Smooth muscle cell (in vitro differentiated cells): ENCODE measurements at regions not wholly inside any gene's neighbourhood (a gene's known extent, or its start where the extent isn't known, plus 50 kb on each side); places are given as distances from the start of the nearest gene placed in this dataset.

Experiments used
- DNase-seq: peaks from one replicate; lab custom pipeline; 2025; ENCODE audit not compliant: unreplicated experiment; lab: John Stamatoyannopoulos, UW
- H2AFZ ChIP-seq: fragments of 200-600 bp; sonication (generic); 2 replicates; pipeline ENCODE4 v1.6.0; 2016; ENCODE audit warnings: antibody characterized with exemption, low read depth, mild to moderate bottlenecking
- H3F3A ChIP-seq: fragments of 200-600 bp; sonication (generic); 2 replicates; pipeline ENCODE4 v1.6.0; 2017; ENCODE audit warnings: antibody characterized with exemption, low read depth
- H3K27ac ChIP-seq: fragments of 200-600 bp; sonication (generic); 2 replicates; pipeline ENCODE4 v1.5.1; 2016; ENCODE audit warnings: low read depth, mild to moderate bottlenecking
- H3K27me3 ChIP-seq: fragments of 200-600 bp; sonication (generic); 2 replicates; pipeline ENCODE4 v1.6.1; 2016; ENCODE audit warnings: low read depth, mild to moderate bottlenecking
- H3K36me3 ChIP-seq: fragments of 200-600 bp; sonication (generic); 2 replicates; pipeline ENCODE4 v1.5.1; 2016; ENCODE audit warnings: low read depth
- H3K4me1 ChIP-seq: fragments of 200-600 bp; sonication (generic); 2 replicates; pipeline ENCODE4 v1.5.1; 2016; ENCODE audit warnings: low read depth
- H3K4me2 ChIP-seq: fragments of 200-600 bp; sonication (generic); 2 replicates; pipeline ENCODE4 v1.6.0; 2016; ENCODE audit warnings: mild to moderate bottlenecking
- H3K4me3 ChIP-seq: fragments of 200-600 bp; sonication (generic); 2 replicates; pipeline ENCODE4 v1.5.1; 2016; ENCODE audit warnings: mild to moderate bottlenecking
- H3K79me2 ChIP-seq: fragments of 200-600 bp; sonication (generic); 2 replicates; pipeline ENCODE4 v1.6.0; 2016; ENCODE audit warnings: low read depth, mild to moderate bottlenecking
- H3K9ac ChIP-seq: fragments of 200-600 bp; sonication (generic); 2 replicates; pipeline ENCODE4 v1.6.0; 2016; ENCODE audit warnings: low read depth
- H3K9me3 ChIP-seq: fragments of 200-600 bp; sonication (generic); replicated peaks from 2 replicates; pipeline ENCODE4 v1.5.1; 2016; ENCODE audit warnings: low read depth
- H4K20me1 ChIP-seq: fragments of 200-600 bp; sonication (generic); 2 replicates; pipeline ENCODE4 v1.6.0; 2016; ENCODE audit warnings: low read depth
- WGBS: methylation state at CpG from one replicate; pipeline ENCODE4 v1.1.7; 2016; ENCODE audit warnings: low lambda C conversion rate; 5-methylcytosine and 5-hydroxymethylcytosine counted together
- TF ChIP-seq, protein P1 (sequence below): fragments of 200-600 bp; sonication (generic); IDR thresholded peaks from 2 replicates; pipeline ENCODE4 v1.5.1; 2017; ENCODE audit warnings: borderline replicate concordance, mild to moderate bottlenecking, antibody characterized with exemption; ENCODE audit not compliant: insufficient read depth, poor library complexity, severe bottlenecking

DNA sequence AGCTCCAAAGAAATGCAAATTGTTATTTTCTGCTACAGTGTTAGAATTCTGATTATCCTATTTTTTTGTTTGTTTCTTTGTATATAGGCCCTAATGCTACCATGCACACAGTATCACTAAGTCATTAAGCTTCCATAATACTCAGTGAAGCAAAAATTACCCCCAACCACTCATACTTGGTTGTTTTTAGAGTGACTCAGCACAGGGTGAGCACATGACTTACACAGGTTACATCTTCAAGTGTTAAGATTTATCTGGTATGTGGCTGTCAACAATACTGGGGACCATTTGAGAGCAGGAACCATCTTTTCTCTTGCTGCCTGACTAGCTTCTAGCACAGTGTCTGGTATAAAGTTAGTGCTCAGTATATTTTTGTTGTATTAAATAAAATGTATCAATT is 255.8 kb upstream of the SLC24A2 start:
- Histone ChIP-seq H2AFZ (no peak overlapping the region), H3K9me3 (no peaks in the 10 kb centered on the region)

DNA sequence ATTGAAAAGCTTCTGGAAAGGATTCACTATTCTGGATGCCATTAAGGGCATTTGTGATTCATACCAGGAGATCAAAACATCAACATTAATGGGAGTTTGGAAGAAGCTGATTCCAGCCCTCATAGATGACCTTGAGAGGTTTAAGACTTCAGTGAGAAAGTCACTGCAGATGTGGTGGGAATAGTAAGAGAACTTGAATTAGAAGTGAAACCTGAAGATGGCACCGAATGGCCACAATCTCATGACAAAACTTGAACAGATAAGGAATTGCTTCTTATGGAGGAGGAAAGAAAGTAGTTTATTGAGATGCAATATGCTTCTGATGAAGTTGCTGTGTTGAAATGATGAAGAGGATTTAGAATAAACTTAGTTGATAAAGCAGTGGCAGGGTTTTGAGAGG is 254.6 kb upstream of the SLC24A2 start:
- no peaks in the 10 kb centered on the region for H3K4me1 ChIP-seq
- WGBS, result 81% methylated on average over 1 of the region's 1 CpG

More for the DNA sequence above, 255.8 kb upstream of the SLC24A2 start:
- Histone ChIP-seq H3K9ac (no peak overlapping the region), H3K27ac (no peak overlapping the region), H3F3A (no peaks in the 10 kb centered on the region), H4K20me1 (no peaks in the 10 kb centered on the region), H3K27me3 (no peaks in the 10 kb centered on the region), H3K4me3 (no peak overlapping the region), H3K4me1 (no peaks in the 10 kb centered on the region), H3K36me3 (no peaks in the 10 kb centered on the region), H3K79me2 (no peaks in the 10 kb centered on the region), H3K4me2 (no peak overlapping the region)
- DNase-seq, result no peak
- TF ChIP-seq, protein P1, sequence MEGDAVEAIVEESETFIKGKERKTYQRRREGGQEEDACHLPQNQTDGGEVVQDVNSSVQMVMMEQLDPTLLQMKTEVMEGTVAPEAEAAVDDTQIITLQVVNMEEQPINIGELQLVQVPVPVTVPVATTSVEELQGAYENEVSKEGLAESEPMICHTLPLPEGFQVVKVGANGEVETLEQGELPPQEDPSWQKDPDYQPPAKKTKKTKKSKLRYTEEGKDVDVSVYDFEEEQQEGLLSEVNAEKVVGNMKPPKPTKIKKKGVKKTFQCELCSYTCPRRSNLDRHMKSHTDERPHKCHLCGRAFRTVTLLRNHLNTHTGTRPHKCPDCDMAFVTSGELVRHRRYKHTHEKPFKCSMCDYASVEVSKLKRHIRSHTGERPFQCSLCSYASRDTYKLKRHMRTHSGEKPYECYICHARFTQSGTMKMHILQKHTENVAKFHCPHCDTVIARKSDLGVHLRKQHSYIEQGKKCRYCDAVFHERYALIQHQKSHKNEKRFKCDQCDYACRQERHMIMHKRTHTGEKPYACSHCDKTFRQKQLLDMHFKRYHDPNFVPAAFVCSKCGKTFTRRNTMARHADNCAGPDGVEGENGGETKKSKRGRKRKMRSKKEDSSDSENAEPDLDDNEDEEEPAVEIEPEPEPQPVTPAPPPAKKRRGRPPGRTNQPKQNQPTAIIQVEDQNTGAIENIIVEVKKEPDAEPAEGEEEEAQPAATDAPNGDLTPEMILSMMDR, result no peak

DNA sequence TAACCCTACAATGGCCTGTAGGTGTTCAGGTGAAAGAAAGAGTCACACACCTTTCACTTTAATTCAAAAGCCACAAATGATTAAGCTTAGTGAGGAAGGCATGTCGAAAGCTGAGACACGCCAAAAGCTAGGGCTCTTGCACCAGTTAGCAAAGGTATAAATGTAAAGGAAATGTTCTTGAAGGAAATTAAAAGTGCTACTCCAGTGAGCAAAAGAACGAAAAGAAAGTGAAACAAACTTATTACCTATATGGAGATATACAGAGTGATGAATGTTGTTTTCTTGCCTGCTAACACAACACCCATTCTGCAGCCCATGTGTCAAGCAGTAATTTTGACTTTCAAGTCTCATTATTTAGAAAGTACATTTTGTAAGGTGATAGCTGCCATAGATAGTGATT is 254.2 kb upstream of the SLC24A2 start:
- WGBS, result 95% methylated on average over 3 of the region's 3 CpGs

More for the DNA sequence above, 254.6 kb upstream of the SLC24A2 start:
- TF ChIP-seq, protein P1, result no peak
- Histone ChIP-seq H3K9me3 (no peaks in the 10 kb centered on the region), H3K36me3 (no peaks in the 10 kb centered on the region), H3K27me3 (no peaks in the 10 kb centered on the region), H4K20me1 (no peaks in the 10 kb centered on the region), H3K4me3 (no peak overlapping the region), H2AFZ (no peak overlapping the region), H3F3A (no peaks in the 10 kb centered on the region), H3K4me2 (no peak overlapping the region), H3K9ac (no peak overlapping the region), H3K79me2 (no peaks in the 10 kb centered on the region), H3K27ac (no peak overlapping the region)
- no peak for DNase-seq

DNA sequence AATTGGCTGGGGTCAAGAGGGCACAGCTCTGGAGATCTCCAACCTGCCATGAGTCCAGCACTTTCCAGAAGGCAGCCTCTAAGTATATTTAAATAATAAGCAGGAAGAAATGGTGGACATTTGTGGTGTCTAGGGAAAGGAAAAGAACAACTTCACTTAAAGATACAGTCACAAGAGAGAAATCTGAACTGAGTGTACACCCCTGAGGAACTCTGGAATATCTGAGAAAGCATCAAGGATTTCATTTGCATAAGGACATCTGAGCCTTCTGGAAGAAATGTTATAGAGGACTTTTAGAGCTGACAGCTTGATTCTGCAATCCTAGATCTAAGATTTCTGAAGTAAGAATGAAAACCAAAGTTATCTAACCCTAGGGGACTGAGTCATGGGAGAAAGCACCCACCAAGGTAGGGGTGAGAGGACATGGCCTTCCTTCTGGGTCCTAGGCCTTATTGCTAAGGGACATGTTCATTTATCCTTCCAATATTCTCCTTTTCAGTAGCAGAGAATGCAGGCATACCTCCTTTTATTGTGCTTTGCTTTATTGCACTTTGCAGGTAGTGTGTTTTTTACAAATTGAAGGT is 253.4 kb upstream of the SLC24A2 start:
- Histone ChIP-seq H2AFZ (no peak overlapping the region), H3K9me3 (no peaks in the 10 kb centered on the region), H4K20me1 (no peaks in the 10 kb centered on the region), H3K9ac (no peak overlapping the region), H3K79me2 (no peaks in the 10 kb centered on the region), H3K27ac (no peak overlapping the region), H3K4me3 (no peak overlapping the region), H3K4me1 (no peaks in the 10 kb centered on the region), H3K4me2 (no peak overlapping the region), H3K36me3 (no peaks in the 10 kb centered on the region), H3F3A (no peaks in the 10 kb centered on the region), H3K27me3 (no peaks in the 10 kb centered on the region)
- TF ChIP-seq, protein P1, result no peak
- DNase-seq, result no peak

More for the DNA sequence above, 254.2 kb upstream of the SLC24A2 start:
- H3K4me3 ChIP-seq, result no peak overlapping the region
- no peaks in the 10 kb centered on the region for H3K27me3 ChIP-seq
- no peak overlapping the region for H3K9ac ChIP-seq
- TF ChIP-seq, protein P1, result no peak
- H3K4me2 ChIP-seq, result no peak overlapping the region
- H3K4me1 ChIP-seq, result no peaks in the 10 kb centered on the region
- DNase-seq, result no peak
- no peak overlapping the region for H3K27ac ChIP-seq
- no peaks in the 10 kb centered on the region for H3K36me3 ChIP-seq
- no peaks in the 10 kb centered on the region for H4K20me1 ChIP-seq
- H3F3A ChIP-seq, result no peaks in the 10 kb centered on the region
- no peak overlapping the region for H2AFZ ChIP-seq
- no peaks in the 10 kb centered on the region for H3K79me2 ChIP-seq
- H3K9me3 ChIP-seq, result no peaks in the 10 kb centered on the region
